Tibial nerve (tissue), 4 donors: ENCODE measurements at regions not wholly inside any gene's neighbourhood (a gene's known extent, or its start where the extent isn't known, plus 50 kb on each side); places are given as distances from the start of the nearest gene placed in this dataset.

Experiments used
- EP300 ChIP-seq, 2 donors: sonication (generic); formaldehyde crosslinking; IDR thresholded peaks; one replicate each; pipeline ENCODE4 v1.6.1; 2017; ENCODE audit warnings: antibody characterized with exemption in 2 of 2, mild to moderate bottlenecking in 1 of 2
- POLR2A ChIP-seq, 2 donors: fragments of 450-650 bp; IDR thresholded peaks; one replicate each; pipeline ENCODE4 v1.6.1; 2017; ENCODE audit warnings: antibody characterized with exemption in 2 of 2, mild to moderate bottlenecking in 2 of 2, moderate library complexity in 2 of 2
- TF ChIP-seq, protein P1 (sequence below), 5 experiments: fragments of 200-600 bp in 3 of 5; fragments of 450-650 bp in 2 of 5; sonication (generic) in 3 of 5; IDR thresholded peaks; one replicate each; pipeline ENCODE4 v1.5.1; 2016 to 2019; ENCODE audit warnings: antibody characterized with exemption in 5 of 5, mild to moderate bottlenecking in 3 of 5, moderate library complexity in 2 of 5

DNA sequence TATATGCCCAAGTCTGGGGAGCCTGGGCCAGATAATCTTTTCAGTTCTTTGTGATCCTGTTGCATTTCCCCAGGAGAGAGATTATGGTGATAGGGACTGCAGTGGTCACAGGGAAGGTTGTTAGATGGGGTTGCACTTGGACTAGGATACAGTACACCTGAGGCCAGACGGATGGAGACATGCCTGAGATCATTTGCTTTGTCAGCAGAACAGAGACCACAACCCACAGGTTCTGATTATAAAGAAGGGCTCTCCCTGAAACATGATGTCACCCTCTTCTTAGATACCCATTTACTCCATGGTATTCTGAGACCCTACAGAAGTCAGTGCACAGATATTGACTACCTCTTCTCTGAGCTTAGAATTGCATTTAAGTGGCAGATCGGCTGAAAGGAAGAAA is 200.9 kb upstream of the IGF1 start:
- TF ChIP-seq, protein P1, sequence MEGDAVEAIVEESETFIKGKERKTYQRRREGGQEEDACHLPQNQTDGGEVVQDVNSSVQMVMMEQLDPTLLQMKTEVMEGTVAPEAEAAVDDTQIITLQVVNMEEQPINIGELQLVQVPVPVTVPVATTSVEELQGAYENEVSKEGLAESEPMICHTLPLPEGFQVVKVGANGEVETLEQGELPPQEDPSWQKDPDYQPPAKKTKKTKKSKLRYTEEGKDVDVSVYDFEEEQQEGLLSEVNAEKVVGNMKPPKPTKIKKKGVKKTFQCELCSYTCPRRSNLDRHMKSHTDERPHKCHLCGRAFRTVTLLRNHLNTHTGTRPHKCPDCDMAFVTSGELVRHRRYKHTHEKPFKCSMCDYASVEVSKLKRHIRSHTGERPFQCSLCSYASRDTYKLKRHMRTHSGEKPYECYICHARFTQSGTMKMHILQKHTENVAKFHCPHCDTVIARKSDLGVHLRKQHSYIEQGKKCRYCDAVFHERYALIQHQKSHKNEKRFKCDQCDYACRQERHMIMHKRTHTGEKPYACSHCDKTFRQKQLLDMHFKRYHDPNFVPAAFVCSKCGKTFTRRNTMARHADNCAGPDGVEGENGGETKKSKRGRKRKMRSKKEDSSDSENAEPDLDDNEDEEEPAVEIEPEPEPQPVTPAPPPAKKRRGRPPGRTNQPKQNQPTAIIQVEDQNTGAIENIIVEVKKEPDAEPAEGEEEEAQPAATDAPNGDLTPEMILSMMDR (IDR thresholded peaks at IDR 0.05) = no peak
- no peak for TF ChIP-seq POLR2A (IDR thresholded peaks at IDR 0.05)
- no peak for TF ChIP-seq EP300 (IDR thresholded peaks at IDR 0.05)
